GM12878 (cell line): ENCODE measurements at regions not wholly inside any gene's neighbourhood (a gene's known extent, or its start where the extent isn't known, plus 50 kb on each side); places are given as distances from the start of the nearest gene placed in this dataset.

Experiments used
- ATAC-seq: fragments of 200-7000 bp; cut with Tn5 transposase; 3 replicates; pipeline ENCODE4 v1.9.1; 2020; ENCODE audit warnings: mild to moderate bottlenecking, moderate library complexity
- BruUV-seq: library from RNA; stranded (reverse); fragments of 400-500 nt; replicated peaks from 2 replicates; lab custom pipeline; 2021; lab: Mats Ljungman, UMichigan
- CTCF ChIA-PET: fragments of 300-600 bp; sonication (Branson Sonifier 250); formaldehyde crosslinking; extraction: SDS; loops from one replicate; lab custom pipeline; 2021; ENCODE audit warnings: inconsistent platforms; lab: Yijun Ruan, JAX
- POLR2A ChIA-PET: fragments of 350-600 bp; formaldehyde crosslinking; extraction: SDS; loops from one replicate; lab custom pipeline; 2021; ENCODE audit warnings: inconsistent platforms; lab: Charles Lee
- RAD21 ChIA-PET: fragments of 300-600 bp; sonication (Branson Sonifier 250); formaldehyde crosslinking; loops from one replicate; lab custom pipeline; 2023; ENCODE audit warnings: antibody characterized with exemption; ENCODE audit not compliant: unreplicated experiment; lab: Charles Lee
- SMC1A ChIA-PET: fragments of 300-600 bp; sonication (Branson Sonifier 250); formaldehyde crosslinking; loops from one replicate; lab custom pipeline; 2023; ENCODE audit not compliant: unreplicated experiment, uncharacterized antibody; lab: Charles Lee
- DNase-seq: peaks from one replicate; pipeline ENCODE4 v3.0.0-alpha.2; 2011; ENCODE audit warnings: low read depth, low spot score
- FAIRE-seq: peaks from 3 replicates; lab custom pipeline; 2011; peaks lifted over from hg19 to GRCh38; lab: Jason Lieb, UNC
- H2AFZ ChIP-seq: 2 replicates; pipeline ENCODE4 v1.6.0; 2011; ENCODE audit warnings: low read depth, low read length, control low read depth; ENCODE audit not compliant: control insufficient read depth
- H3K27ac ChIP-seq: 2 replicates; pipeline ENCODE4 v1.5.1; 2011; ENCODE audit warnings: control low read depth; ENCODE audit not compliant: control insufficient read depth, insufficient read depth
- H3K27me3 ChIP-seq, 2 experiments: replicated peaks in 1 of 2; 2 replicates each; pipeline versions ENCODE4 v1.6.0 to v1.6.1; 2011; ENCODE audit warnings: low read length in 1 of 2; ENCODE audit not compliant: control insufficient read depth in 2 of 2, insufficient read depth in 2 of 2
- H3K36me3 ChIP-seq, 2 experiments: 2 replicates each; pipeline ENCODE4 v1.5.1; 2011; ENCODE audit warnings: low read length in 1 of 2; ENCODE audit not compliant: control insufficient read depth in 2 of 2, insufficient read depth in 2 of 2
- H3K4me1 ChIP-seq: 2 replicates; pipeline ENCODE4 v1.6.1; 2011; ENCODE audit warnings: mild to moderate bottlenecking, low read length, moderate library complexity, mixed read lengths; ENCODE audit not compliant: control insufficient read depth, insufficient read depth
- H3K4me2 ChIP-seq: 2 replicates; pipeline ENCODE4 v1.6.0; 2011; ENCODE audit warnings: control low read depth; ENCODE audit not compliant: control insufficient read depth, insufficient read depth
- H3K4me3 ChIP-seq: fragments of 200-600 bp; sonication (generic); 2 replicates; pipeline ENCODE4 v1.5.1; 2016
- H3K79me2 ChIP-seq: 2 replicates; pipeline ENCODE4 v1.6.0; 2011; ENCODE audit warnings: low read length; ENCODE audit not compliant: control insufficient read depth, insufficient read depth
- H3K9ac ChIP-seq: 2 replicates; pipeline ENCODE4 v1.8.0; 2011; ENCODE audit warnings: low read length, control low read depth, mixed read lengths; ENCODE audit not compliant: control insufficient read depth, insufficient read depth
- H3K9me3 ChIP-seq: replicated peaks from 3 replicates; pipeline ENCODE4 v1.5.1; 2011; ENCODE audit warnings: mild to moderate bottlenecking, low read length; ENCODE audit not compliant: control insufficient read depth, insufficient read depth
- H4K20me1 ChIP-seq: 2 replicates; pipeline ENCODE4 v1.6.0; 2011; ENCODE audit not compliant: control insufficient read depth, insufficient read depth
- KAT2A ChIP-seq: conservative IDR thresholded peaks from 2 replicates; pipeline ENCODE4 v1.6.1; 2011; ENCODE audit warnings: low read depth, low read length; ENCODE audit not compliant: control insufficient read depth
- NFXL1 ChIP-seq: fragments of 450-650 bp; IDR thresholded peaks from 2 replicates; pipeline ENCODE4 v1.6.1; 2017; ENCODE audit warnings: antibody characterized with exemption, mild to moderate bottlenecking, borderline replicate concordance
- NKRF ChIP-seq: fragments of 450-650 bp; conservative IDR thresholded peaks from 2 replicates; pipeline ENCODE4 v1.6.1; 2017; ENCODE audit warnings: mild to moderate bottlenecking, moderate library complexity
- RB1 ChIP-seq: fragments of 450-650 bp; formaldehyde crosslinking; IDR thresholded peaks from 2 replicates; pipeline ENCODE4 v1.6.1; 2017; ENCODE audit warnings: mild to moderate bottlenecking, borderline replicate concordance
- ZNF274 ChIP-seq: IDR thresholded peaks from one replicate; pipeline ENCODE4 v1.8.0; 2011; ENCODE audit not compliant: insufficient read length, insufficient read depth
- WGBS: methylation state at CpG from one replicate; pipeline ENCODE4 v1.1.6; 2016; ENCODE audit warnings: low lambda C conversion rate; ENCODE audit not compliant: insufficient replicate concordance, insufficient coverage; ENCODE audit errors: missing lambda C conversion rate; 5-methylcytosine and 5-hydroxymethylcytosine counted together
- in situ Hi-C: fragments of 300-500 bp; cut with MboI; formaldehyde crosslinking; loops from 9 replicates; pipeline ENCODE4 v1.14.3; 2018; ENCODE audit warnings: mixed read lengths
- intact Hi-C: fragments of 100-400 bp; cut with micrococcal nuclease; formaldehyde crosslinking; loops from one replicate; pipeline ENCODE4 v1.14.2; 2022; ENCODE audit not compliant: unreplicated experiment
- TF ChIP-seq, protein P1 (sequence below): fragments of 450-650 bp; IDR thresholded peaks from 2 replicates; pipeline ENCODE4 v1.6.1; 2017; ENCODE audit warnings: mild to moderate bottlenecking, low read depth, inconsistent platforms; ENCODE audit not compliant: poor library complexity, severe bottlenecking

DNA sequence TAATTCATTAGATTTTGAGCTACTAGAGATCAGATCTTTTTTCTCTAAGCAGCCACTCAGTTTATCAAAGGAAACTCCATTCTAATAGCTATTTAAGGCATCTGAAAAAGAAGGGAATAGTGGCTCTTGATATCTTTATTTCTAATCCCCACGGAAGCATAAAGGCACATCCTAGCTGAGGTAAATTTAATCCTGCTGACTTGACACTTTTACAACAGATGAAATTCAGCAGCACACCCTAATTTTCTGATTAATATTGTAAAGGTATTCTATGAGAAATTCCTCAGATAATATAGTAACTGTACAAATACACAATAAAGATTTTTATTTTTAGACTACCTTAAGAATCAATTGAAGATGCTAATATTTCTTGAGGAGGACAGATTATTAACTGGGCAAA is 916.4 kb downstream of the TMTC2 start:
- Histone ChIP-seq H3K36me3 (no peaks in the 10 kb centered on the region), H2AFZ (no peak overlapping the region), H3K4me2 (no peak overlapping the region), H3K4me1 (no peaks in the 10 kb centered on the region)
- FAIRE-seq: no peak
- no peak for TF ChIP-seq KAT2A
- no peak for TF ChIP-seq NKRF
- no peak for TF ChIP-seq ZNF274
- no peak for TF ChIP-seq RB1
- TF ChIP-seq, protein P1, sequence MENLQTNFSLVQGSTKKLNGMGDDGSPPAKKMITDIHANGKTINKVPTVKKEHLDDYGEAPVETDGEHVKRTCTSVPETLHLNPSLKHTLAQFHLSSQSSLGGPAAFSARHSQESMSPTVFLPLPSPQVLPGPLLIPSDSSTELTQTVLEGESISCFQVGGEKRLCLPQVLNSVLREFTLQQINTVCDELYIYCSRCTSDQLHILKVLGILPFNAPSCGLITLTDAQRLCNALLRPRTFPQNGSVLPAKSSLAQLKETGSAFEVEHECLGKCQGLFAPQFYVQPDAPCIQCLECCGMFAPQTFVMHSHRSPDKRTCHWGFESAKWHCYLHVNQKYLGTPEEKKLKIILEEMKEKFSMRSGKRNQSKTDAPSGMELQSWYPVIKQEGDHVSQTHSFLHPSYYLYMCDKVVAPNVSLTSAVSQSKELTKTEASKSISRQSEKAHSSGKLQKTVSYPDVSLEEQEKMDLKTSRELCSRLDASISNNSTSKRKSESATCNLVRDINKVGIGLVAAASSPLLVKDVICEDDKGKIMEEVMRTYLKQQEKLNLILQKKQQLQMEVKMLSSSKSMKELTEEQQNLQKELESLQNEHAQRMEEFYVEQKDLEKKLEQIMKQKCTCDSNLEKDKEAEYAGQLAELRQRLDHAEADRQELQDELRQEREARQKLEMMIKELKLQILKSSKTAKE: no peak
- TF ChIP-seq NFXL1: no peak
- TF ChIP-seq, all 136 proteins: peak for 0
- SMC1A ChIA-PET: no interaction called here
- no peak overlapping the region for H3K27ac ChIP-seq
- in situ Hi-C loops: no loop called here
- RAD21 ChIA-PET: no interaction called here
- POLR2A ChIA-PET: no interaction called here
- no peak overlapping the region for H3K4me3 ChIP-seq
- no peaks in the 10 kb centered on the region for H3K79me2 ChIP-seq
- ATAC-seq (no peak), DNase-seq (no peak)
- H3K27me3 ChIP-seq: no peaks in the 10 kb centered on the region
- BruUV-seq: no TSS peak
- no peaks in the 10 kb centered on the region for H4K20me1 ChIP-seq
- CTCF ChIA-PET: no interaction called here
- 0% methylated on average over 1 of the region's 1 CpG for WGBS
- no peaks in the 10 kb centered on the region for H3K9me3 ChIP-seq
- intact Hi-C loops: no loop called here
- H3K9ac ChIP-seq: no peak overlapping the region
